Activated CD8-positive, alpha-beta T cell treated with anti-CD3 and anti-CD28 coated beads for 36 hours (primary cell): ENCODE measurements at regions not wholly inside any gene's neighbourhood (a gene's known extent, or its start where the extent isn't known, plus 50 kb on each side); places are given as distances from the start of the nearest gene placed in this dataset.
A peak's percentile ranks its signal among the peaks of the same experiment; 100 is the strongest.

Source experiments
- ATAC-seq: fragments of 200-7000 bp; cut with Tn5 transposase; one replicate; pipeline ENCODE4 v1.10.0; 2021; ENCODE audit warnings: mild to moderate bottlenecking, moderate library complexity
- CTCF ChIA-PET: fragments of 350-600 bp; sonication (Branson Sonifier 250); formaldehyde crosslinking; loops from one replicate; lab custom pipeline; 2021; ENCODE audit warnings: antibody characterized with exemption; lab: Charles Lee
- POLR2A ChIA-PET: fragments of 350-600 bp; sonication (Branson Sonifier 250); formaldehyde crosslinking; loops from one replicate; lab custom pipeline; 2021; ENCODE audit warnings: antibody characterized with exemption; lab: Charles Lee
- DNase-seq: peaks from one replicate; pipeline ENCODE4 v3.0.0-alpha.2; 2020
- H3K27ac Mint-ChIP-seq: one replicate; pipeline ENCODE4 v1.8.0; 2021; ENCODE audit warnings: mild to moderate bottlenecking, mixed read lengths
- H3K27me3 Mint-ChIP-seq: one replicate; pipeline ENCODE4 v1.8.0; 2021; ENCODE audit warnings: mixed read lengths
- H3K36me3 Mint-ChIP-seq: one replicate; pipeline ENCODE4 v1.8.0; 2021; ENCODE audit warnings: low read depth, mixed read lengths
- H3K4me1 Mint-ChIP-seq: one replicate; pipeline ENCODE4 v1.8.0; 2021; ENCODE audit warnings: low read depth, mixed read lengths
- H3K4me3 Mint-ChIP-seq: one replicate; pipeline ENCODE4 v1.8.0; 2021; ENCODE audit warnings: mild to moderate bottlenecking, moderate library complexity, mixed read lengths
- H3K9me3 Mint-ChIP-seq: one replicate; pipeline ENCODE4 v1.8.0; 2021; ENCODE audit warnings: mixed read lengths
- CTCF ChIP-seq: fragments of 200-600 bp; IDR thresholded peaks from one replicate; pipeline ENCODE4 v1.8.0; 2022; ENCODE audit warnings: antibody characterized with exemption, mild to moderate bottlenecking
- intact Hi-C: fragments of 100-400 bp; cut with micrococcal nuclease; formaldehyde crosslinking; loops from one replicate; pipeline ENCODE4 v1.10.0; 2022

GRCh38 chr13:99078017-99078771 is 100.3 kb upstream of the DOCK9 start:
- Mint-ChIP-seq H3K36me3 (peaks cover 32% of the 10 kb centered on the region), H3K4me3 (no peak overlapping the region), H3K27me3 (no peaks in the 10 kb centered on the region), H3K9me3 (peaks cover 12% of the 10 kb centered on the region), H3K27ac (peak overlapping the region; percentile 39), H3K4me1 (peaks cover 53% of the 10 kb centered on the region)
- ChIA-PET CTCF (interaction anchor here (1.0 to 1.1 kb wide), 3 partner anchors 22 to 238 kb away, joined by 3 read pairs; no protein-coding TSS in a partner anchor), POLR2A (interaction anchor here (0.8 to 1.1 kb wide), 2 partner anchors 14 to 121 kb away, joined by 3 read pairs; no protein-coding TSS in a partner anchor)
- no peak for ATAC-seq
- no peak for TF ChIP-seq CTCF
- intact Hi-C loops, result no loop called here
- DNase-seq, result no peak

GRCh38 chr13:99080131-99080530 is 102.3 kb upstream of the DOCK9 start:
- H3K4me1 Mint-ChIP-seq, result peaks cover 70% of the 10 kb centered on the region
- ATAC-seq, result no peak
- H3K27ac Mint-ChIP-seq, result no peak overlapping the region
- H3K36me3 Mint-ChIP-seq, result peaks cover 20% of the 10 kb centered on the region
- DNase-seq, result no peak
- intact Hi-C loops, result no loop called here
- no peaks in the 10 kb centered on the region for H3K27me3 Mint-ChIP-seq
- ChIA-PET CTCF (no interaction called here), POLR2A (no interaction called here)
- H3K4me3 Mint-ChIP-seq, result no peak overlapping the region
- H3K9me3 Mint-ChIP-seq, result peaks cover 1% of the 10 kb centered on the region
- TF ChIP-seq CTCF, result no peak

- peak overlapping the region; percentile 81 for H3K4me3 Mint-ChIP-seq
- CTCF ChIA-PET, result interaction anchor here (1.0 to 2.5 kb wide), 4 partner anchors 56 to 353 kb away, joined by 3 to 8 read pairs (median 4); no protein-coding TSS in a partner anchor
- no peaks in the 10 kb centered on the region for H3K9me3 Mint-ChIP-seq
- ATAC-seq (no peak), DNase-seq (peak; percentile 18)
- no peaks in the 10 kb centered on the region for H3K27me3 Mint-ChIP-seq
- H3K27ac Mint-ChIP-seq, result peak overlapping the region; percentile 28
- POLR2A ChIA-PET, result interaction anchor here (0.8 kb wide), 1 partner anchor 38 kb away, joined by 3 read pairs; no protein-coding TSS in a partner anchor
- intact Hi-C loops, result no loop called here
- no peak for TF ChIP-seq CTCF
- peaks cover 47% of the 10 kb centered on the region for H3K4me1 Mint-ChIP-seq
- no peaks in the 10 kb centered on the region for H3K36me3 Mint-ChIP-seq
Measured at GRCh38 chr13:99083981-99084380, 106.1 kb upstream of the DOCK9 start.

- ChIA-PET POLR2A (interaction anchor here (0.6 to 3.2 kb wide), 9 partner anchors 9 to 184 kb away, joined by 3 to 12 read pairs (median 3); partner anchors contain the start of genes DOCK9 and UBAC2), CTCF (interaction anchor here (1.7 kb wide), 1 partner anchor 11 kb away, joined by 3 read pairs; no protein-coding TSS in a partner anchor)
- no peak for TF ChIP-seq CTCF
- Mint-ChIP-seq H3K4me1 (peaks cover 41% of the 10 kb centered on the region), H3K9me3 (no peaks in the 10 kb centered on the region), H3K36me3 (no peaks in the 10 kb centered on the region), H3K27me3 (no peaks in the 10 kb centered on the region), H3K27ac (peak overlapping the region; percentile 77), H3K4me3 (peak overlapping the region; percentile 81)
- intact Hi-C loops, result loop anchor here (5.0 kb wide), 2 partner anchors 33 to 182 kb away; no protein-coding TSS in a partner anchor
- ATAC-seq, result no peak
- DNase-seq, result peak; percentile 29
Measured at GRCh38 chr13:99085139-99085807, 107.4 kb upstream of the DOCK9 start.
